ENCODE measurements at regions not wholly inside any gene's neighbourhood (a gene's known extent, or its start where the extent isn't known, plus 50 kb on each side); places are given as distances from the start of the nearest gene placed in this dataset.

- POLR2A ChIA-PET (ENCODE audit: partially characterized antibody): no interaction called here
- no peak overlapping the region for H2BK15ac ChIP-seq (ENCODE audit: low read length)
- TF ChIP-seq RFX5 (IDR thresholded peaks at IDR 0.05; ENCODE audit: borderline replicate concordance, low read depth, low read length): no peak
- TF ChIP-seq JUN (IDR thresholded peaks at IDR 0.05; ENCODE audit: low read depth, low read length): no peak
Observed at GRCh38 chr2:9115229-9115628, 91.4 kb upstream of the ASAP2 start.

More at GRCh38 chr2:9115229-9115628, 91.4 kb upstream of the ASAP2 start:
- no peaks in the 10 kb centered on the region for H4K20me1 ChIP-seq (replicated peaks in 1 of 2; ENCODE audit: control insufficient read depth in 1 of 2, insufficient read depth in 2 of 2, low read length in 2 of 2)
- no peak overlapping the region for H3K4me3 ChIP-seq (ENCODE audit: extremely low read depth in 1 of 4, insufficient read depth in 2 of 4, low read depth in 3 of 4, low read length in 4 of 4)
- H3K9ac ChIP-seq (replicated peaks in 1 of 4; ENCODE audit: extremely low read depth in 1 of 4, low read depth in 3 of 4, low read length in 3 of 4): no peak overlapping the region
- H4K91ac ChIP-seq (replicated peaks; ENCODE audit: insufficient read length, low read length): no peak overlapping the region
- H3K4ac ChIP-seq (replicated peaks; ENCODE audit: insufficient read length, low read depth, low read length): no peak overlapping the region
- 87% methylated on average over 2 of the region's 2 CpGs; no CpG with 5 or more reads in 1 of the 2 experiments for WGBS, 2 experiments (ENCODE audit: extremely low coverage in 1 of 2, insufficient coverage in 1 of 2, insufficient read length in 1 of 2, insufficient replicate concordance in 2 of 2, low coverage in 1 of 2, low lambda C conversion rate in 2 of 2, missing lambda C conversion rate in 1 of 2)
- H3K79me2 ChIP-seq (ENCODE audit: control insufficient read depth in 1 of 2, insufficient read depth in 2 of 2, low read length in 2 of 2): no peaks in the 10 kb centered on the region
- H3K4me1 ChIP-seq (replicated peaks in 1 of 4; ENCODE audit: control insufficient read depth in 3 of 4, insufficient read depth in 4 of 4, low read length in 3 of 4): peaks cover 0 to 5% (median under 1%) of the 10 kb centered on the region in 4 experiments; a peak in 2 of 7 replicates
- H2AK5ac ChIP-seq (ENCODE audit: low read depth, low read length): no peak overlapping the region
- H3K27ac ChIP-seq (ENCODE audit: low read depth, low read length): no peak overlapping the region
- H2AFZ ChIP-seq (ENCODE audit: low read length): no peak overlapping the region
- H3K4me2 ChIP-seq (ENCODE audit: insufficient read depth in 1 of 2, low read depth in 2 of 2, low read length in 2 of 2): no peak overlapping the region
- no peak overlapping the region for H2BK120ac ChIP-seq (replicated peaks; ENCODE audit: low read depth, low read length)
- H3K27me3 ChIP-seq (replicated peaks in 1 of 4; ENCODE audit: control insufficient read depth in 3 of 4, extremely low read depth in 1 of 4, insufficient read depth in 3 of 4, low read length in 3 of 4): no peaks in the 10 kb centered on the region
- H3K14ac ChIP-seq (ENCODE audit: insufficient read length): no peak overlapping the region
- no peak overlapping the region for H2BK20ac ChIP-seq (ENCODE audit: low read length)
- H3K23me2 ChIP-seq (ENCODE audit: low read depth, low read length): no peaks in the 10 kb centered on the region
- no peak overlapping the region for H3K56ac ChIP-seq (replicated peaks; ENCODE audit: insufficient read length, low read depth, low read length)
- H3K18ac ChIP-seq (ENCODE audit: extremely low read depth, low read length): no peak overlapping the region
- DNase-seq (ENCODE audit: low read depth in 1 of 2, low spot score in 2 of 2) (no peak), FAIRE-seq (no peak)
- no peak overlapping the region for H4K5ac ChIP-seq (ENCODE audit: insufficient read length, low read depth, low read length)
- no peaks in the 10 kb centered on the region for H3K79me1 ChIP-seq (ENCODE audit: low read depth, low read length)
- CTCF ChIA-PET (ENCODE audit: partially characterized antibody): interaction anchor here (0.7 to 7.2 kb wide), 4 partner anchors 25 to 263 kb away, joined by 3 to 86 read pairs (median 4); no protein-coding TSS in a partner anchor
- H3K23ac ChIP-seq (ENCODE audit: insufficient read length): no peak overlapping the region
- no peaks in the 10 kb centered on the region for H3K9me3 ChIP-seq (ENCODE audit: insufficient read depth in 2 of 2, low read depth in 1 of 2, low read length in 1 of 2)
- H2BK5ac ChIP-seq (ENCODE audit: low read depth, low read length): no peak overlapping the region
- no peaks in the 10 kb centered on the region for H3K36me3 ChIP-seq (ENCODE audit: control insufficient read depth in 2 of 4, insufficient read depth in 4 of 4, low read length in 3 of 4)
- H2BK12ac ChIP-seq (ENCODE audit: low read depth, low read length): no peak overlapping the region
- no peak overlapping the region for H4K8ac ChIP-seq (ENCODE audit: extremely low read depth, insufficient read depth, low read length)

All from H1 (cell line).